ENCODE measurements at regions not wholly inside any gene's neighbourhood (a gene's known extent, or its start where the extent isn't known, plus 50 kb on each side); places are given as distances from the start of the nearest gene placed in this dataset.

- Histone ChIP-seq H3K4me1 (ENCODE audit: insufficient read depth, low read length) (no peaks in the 10 kb centered on the region), H3K23me2 (ENCODE audit: insufficient read length, low read depth, low read length, poor library complexity, severe bottlenecking) (no peaks in the 10 kb centered on the region), H2AK5ac (ENCODE audit: insufficient read length, low read length) (no peak overlapping the region), H4K20me1 (ENCODE audit: control insufficient read depth, insufficient read depth, insufficient read length) (no peaks in the 10 kb centered on the region), H3K79me1 (ENCODE audit: insufficient read depth, low read depth, low read length, poor library complexity, severe bottlenecking) (no peaks in the 10 kb centered on the region), H3T11ph (ENCODE audit: low read length) (no peak overlapping the region), H3K4me2 (ENCODE audit: insufficient read depth, insufficient read length, low read length) (no peak overlapping the region), H2BK5ac (ENCODE audit: insufficient read length, low read length) (no peak overlapping the region), H2BK15ac (ENCODE audit: low read depth, low read length) (no peak overlapping the region), H2BK12ac (ENCODE audit: insufficient read length, low read depth, low read length) (no peak overlapping the region), H3K9me3 (ENCODE audit: control insufficient read depth, low read depth, low read length) (no peaks in the 10 kb centered on the region), H4K91ac (ENCODE audit: insufficient read length, low read depth, low read length) (no peak overlapping the region), H3K4ac (ENCODE audit: low read depth, low read length) (no peak overlapping the region), H4K5ac (ENCODE audit: insufficient read length, low read depth, low read length) (no peak overlapping the region), H3K18ac (ENCODE audit: insufficient read length, low read depth, low read length) (no peak overlapping the region), H3K14ac (ENCODE audit: insufficient read depth, low read length) (no peak overlapping the region), H3K56ac (ENCODE audit: insufficient read length, low read depth, low read length) (no peak overlapping the region), H3K27ac (ENCODE audit: insufficient read length, low read depth, low read length) (no peak overlapping the region), H3K23ac (ENCODE audit: insufficient read length, low read depth, low read length) (no peak overlapping the region), H3K79me2 (ENCODE audit: insufficient read depth, low read length) (no peaks in the 10 kb centered on the region), H2AFZ (ENCODE audit: low read length) (no peak overlapping the region), H3K27me3 (ENCODE audit: insufficient read depth, low read length) (no peaks in the 10 kb centered on the region), H4K8ac (replicated peaks; ENCODE audit: insufficient read length, low read depth, low read length) (no peak overlapping the region), H3K9ac (ENCODE audit: extremely low read depth, insufficient read length, low read length) (no peak overlapping the region), H2BK120ac (ENCODE audit: low read depth, low read length, poor library complexity, severe bottlenecking) (no peak overlapping the region), H2BK20ac (ENCODE audit: low read depth, low read length, poor library complexity, severe bottlenecking) (no peak overlapping the region)
- Mint-ChIP-seq H3K4me3 (no peak overlapping the region), H3K4me1 (no peaks in the 10 kb centered on the region), H3K36me3 (ENCODE audit: insufficient read depth in 1 of 3, low read depth in 3 of 3) (no peaks in the 10 kb centered on the region), H3K27ac (no peak overlapping the region), H3K9me3 (no peaks in the 10 kb centered on the region), H3K27me3 (ENCODE audit: low read depth) (no peaks in the 10 kb centered on the region)
- no peak for TF ChIP-seq CTCF (conservative IDR thresholded peaks at IDR 0.05)
- no peak for DNase-seq
Measured at GRCh38 chr17:63265526-63265925, 180.6 kb downstream of the CYB561 start.
